Astrocyte of the cerebellum (primary cell): ENCODE measurements at regions not wholly inside any gene's neighbourhood (a gene's known extent, or its start where the extent isn't known, plus 50 kb on each side); places are given as distances from the start of the nearest gene placed in this dataset.
A peak's percentile ranks its signal among the peaks of the same experiment; 100 is the strongest.

Source experiments
- DNase-seq: peaks from one replicate; pipeline ENCODE4 v3.0.0-alpha.2; 2011; ENCODE audit warnings: low read depth
- H3K4me3 ChIP-seq: 2 replicates; pipeline ENCODE4 v1.5.1; 2011; ENCODE audit warnings: mild to moderate bottlenecking, low read depth, low read length, moderate library complexity
- CTCF ChIP-seq: IDR thresholded peaks from 2 replicates; pipeline ENCODE4 v1.5.1; 2012; ENCODE audit warnings: low read length, low read depth, moderate library complexity, mild to moderate bottlenecking; ENCODE audit errors: missing control alignments
- in situ Hi-C: cut with HindIII; loops from 2 replicates; pipeline ENCODE4 v1.10.0; 2017; ENCODE audit warnings: low sequenced_read_pairs

- in situ Hi-C loops: no loop called here
- DNase-seq: no peak
- no peak for TF ChIP-seq CTCF
- H3K4me3 ChIP-seq: no peak overlapping the region
Measured at GRCh38 chr4:137427411-137427810, 104.9 kb downstream of the PCDH18 start.

- no peak for DNase-seq
- TF ChIP-seq CTCF: no peak
- no peak overlapping the region for H3K4me3 ChIP-seq
- in situ Hi-C loops: no loop called here
Measured at GRCh38 chr4:137425281-137425680, 107.0 kb downstream of the PCDH18 start.

GRCh38 chr4:137422666-137423065 lies 109.6 kb downstream of the PCDH18 start:
- no peak for TF ChIP-seq CTCF
- H3K4me3 ChIP-seq: no peak overlapping the region
- in situ Hi-C loops: no loop called here
- DNase-seq: no peak

GRCh38 chr4:137421796-137422195 lies 110.5 kb downstream of the PCDH18 start:
- no peak for TF ChIP-seq CTCF
- no peak overlapping the region for H3K4me3 ChIP-seq
- in situ Hi-C loops: no loop called here
- DNase-seq: peak; percentile 11

GRCh38 chr4:137420901-137421396 lies 111.3 kb downstream of the PCDH18 start:
- H3K4me3 ChIP-seq: no peak overlapping the region
- no peak for DNase-seq
- TF ChIP-seq CTCF: no peak
- in situ Hi-C loops: no loop called here

- no peak for DNase-seq
- in situ Hi-C loops: no loop called here
- H3K4me3 ChIP-seq: no peak overlapping the region
- no peak for TF ChIP-seq CTCF
Measured at GRCh38 chr4:137417676-137418075, 114.6 kb downstream of the PCDH18 start.

GRCh38 chr4:137414802-137415201 lies 117.5 kb downstream of the PCDH18 start:
- no peak overlapping the region for H3K4me3 ChIP-seq
- in situ Hi-C loops: no loop called here
- DNase-seq: no peak
- no peak for TF ChIP-seq CTCF
